22Rv1 (cell line): ENCODE measurements at regions not wholly inside any gene's neighbourhood (a gene's known extent, or its start where the extent isn't known, plus 50 kb on each side); places are given as distances from the start of the nearest gene placed in this dataset.

Experiments
- H3K27ac ChIP-seq: fragments of 450-650 bp; 2 replicates; pipeline ENCODE4 v1.5.1; 2017
- CTCF ChIP-seq: fragments of 450-650 bp; IDR thresholded peaks from 2 replicates; pipeline ENCODE4 v1.5.1; 2017; ENCODE audit warnings: mild to moderate bottlenecking
- ZFX ChIP-seq: fragments of 450-650 bp; IDR thresholded peaks from 2 replicates; pipeline ENCODE4 v1.6.1; 2017; ENCODE audit warnings: antibody characterized with exemption, borderline replicate concordance

- TF ChIP-seq ZFX (no peak), CTCF (no peak)
Measured at GRCh38 chr1:10890491-10891071, 94.1 kb upstream of the CASZ1 start.

GRCh38 chr1:10891091-10891490 lies 94.6 kb upstream of the CASZ1 start:
- no peak for TF ChIP-seq ZFX
- no peak overlapping the region for H3K27ac ChIP-seq

More at GRCh38 chr1:10890491-10891071, 94.1 kb upstream of the CASZ1 start:
- no peak overlapping the region for H3K27ac ChIP-seq

- TF ChIP-seq ZFX (no peak), CTCF (no peak)
- H3K27ac ChIP-seq, result no peak overlapping the region
Measured at GRCh38 chr1:10892138-10893065, 96.0 kb upstream of the CASZ1 start.

GRCh38 chr1:10895621-10896020 lies 99.2 kb upstream of the CASZ1 start:
- TF ChIP-seq ZFX (no peak), CTCF (no peak)
- no peak overlapping the region for H3K27ac ChIP-seq

GRCh38 chr1:10896673-10897072 lies 100.2 kb upstream of the CASZ1 start:
- TF ChIP-seq CTCF (no peak), ZFX (no peak)
- H3K27ac ChIP-seq, result no peak overlapping the region

- TF ChIP-seq ZFX (no peak), CTCF (no peak)
Measured at GRCh38 chr1:10897321-10897980, 101.0 kb upstream of the CASZ1 start.

GRCh38 chr1:10897981-10898728 lies 101.7 kb upstream of the CASZ1 start:
- TF ChIP-seq CTCF (no peak), ZFX (no peak)
- no peak overlapping the region for H3K27ac ChIP-seq

More at GRCh38 chr1:10897321-10897980, 101.0 kb upstream of the CASZ1 start:
- H3K27ac ChIP-seq, result no peak overlapping the region
